HCT116 (cell line): ENCODE measurements at regions not wholly inside any gene's neighbourhood (a gene's known extent, or its start where the extent isn't known, plus 50 kb on each side); places are given as distances from the start of the nearest gene placed in this dataset.

Experiments used
- ATAC-seq: fragments of 200-7000 bp; cut with Tn5 transposase; 2 replicates; pipeline ENCODE4 v1.9.1; 2020; ENCODE audit warnings: mild to moderate bottlenecking, moderate library complexity
- BruUV-seq: library from RNA; stranded (reverse); fragments of 400-500 nt; replicated peaks from 2 replicates; lab custom pipeline; 2021; lab: Mats Ljungman, UMichigan
- CTCF ChIA-PET: fragments of 300-600 bp; sonication (Branson Sonifier 250); formaldehyde crosslinking; loops from one replicate; lab custom pipeline; 2021; ENCODE audit warnings: antibody characterized with exemption; lab: Charles Lee
- POLR2A ChIA-PET: fragments of 300-600, 350-600 bp; sonication (Branson Sonifier 250); formaldehyde crosslinking; loops from one replicate; lab custom pipeline; 2021; ENCODE audit warnings: antibody characterized with exemption; lab: Charles Lee
- RAD21 ChIA-PET, 2 experiments: fragments of 300-600 bp; sonication (Branson Sonifier 250); formaldehyde crosslinking; loops; one replicate each; lab custom pipeline; 2023; ENCODE audit warnings: low total read pairs in 2 of 2; ENCODE audit not compliant: uncharacterized antibody in 2 of 2, unreplicated experiment in 2 of 2, low non-redundant PET in 1 of 2; lab: Charles Lee
- DNase-seq: peaks from one replicate; pipeline ENCODE4 v3.0.0-alpha.2; 2010; ENCODE audit warnings: low read depth, low spot score
- H2AFZ ChIP-seq: fragments of 200-600 bp; shearing (Covaris generic), sonication (generic); 2 replicates; pipeline ENCODE4 v1.6.1; 2017; ENCODE audit warnings: low read depth, mixed run types, mixed read lengths, antibody characterized with exemption, low read length; ENCODE audit not compliant: poor library complexity, severe bottlenecking
- H3K27ac ChIP-seq: 2 replicates; pipeline ENCODE4 v1.5.1; 2012; ENCODE audit warnings: low read depth, low read length
- H3K27me3 ChIP-seq: fragments of 200-600 bp; sonication (generic); 2 replicates; pipeline ENCODE4 v1.6.1; 2016; ENCODE audit warnings: mixed run types, low read length, mixed read lengths; ENCODE audit not compliant: insufficient read depth
- H3K36me3 ChIP-seq, 2 experiments: fragments of 200-500 bp in 1 of 2; fragments of 200-600 bp in 1 of 2; sonication (Bioruptor generic) in 1 of 2; sonication (generic) in 1 of 2; 2 replicates each; pipeline versions ENCODE4 v1.5.1 to v1.6.1; 2014 to 2016; ENCODE audit warnings: low read length in 2 of 2, inconsistent platforms in 1 of 2, mixed read lengths in 1 of 2, mixed run types in 1 of 2; ENCODE audit not compliant: insufficient read depth in 2 of 2, control insufficient read depth in 1 of 2
- H3K4me1 ChIP-seq, 2 experiments: fragments of 200-600 bp in 1 of 2; sonication (generic) in 1 of 2; 2 replicates each; pipeline versions ENCODE4 v1.5.1 to v1.6.1; 2012 to 2017; ENCODE audit warnings: low read length in 2 of 2, inconsistent platforms in 1 of 2, mild to moderate bottlenecking in 1 of 2, mixed read lengths in 1 of 2, mixed run types in 1 of 2, moderate library complexity in 1 of 2; ENCODE audit not compliant: insufficient read depth in 2 of 2, control insufficient read depth in 1 of 2
- H3K4me2 ChIP-seq: fragments of 200-600 bp; sonication (generic); 2 replicates; pipeline ENCODE4 v1.6.1; 2017; ENCODE audit warnings: mixed run types, low read length, mixed read lengths
- H3K4me3 ChIP-seq, 2 experiments: fragments of 200-600 bp in 1 of 2; sonication (generic) in 1 of 2; replicated peaks in 1 of 2; 2 replicates each; pipeline ENCODE4 v1.5.1; 2011 to 2016; ENCODE audit warnings: low read length in 2 of 2, control low read depth in 1 of 2, low read depth in 1 of 2, mild to moderate bottlenecking in 1 of 2, mixed read lengths in 1 of 2, mixed run types in 1 of 2
- H3K79me2 ChIP-seq: fragments of 200-600 bp; sonication (generic); 2 replicates; pipeline ENCODE4 v1.6.1; 2017; ENCODE audit warnings: mild to moderate bottlenecking, mixed run types, low read length, moderate library complexity, mixed read lengths; ENCODE audit not compliant: insufficient read depth
- H3K9ac ChIP-seq: fragments of 200-600 bp; sonication (generic); 2 replicates; pipeline ENCODE4 v1.6.1; 2016; ENCODE audit warnings: low read length, mixed read lengths
- H3K9me2 ChIP-seq: fragments of 200-600 bp; sonication (generic), shearing (Covaris generic); 2 replicates; pipeline ENCODE4 v1.6.1; 2017; ENCODE audit warnings: mixed run types, mild to moderate bottlenecking, moderate library complexity; ENCODE audit not compliant: insufficient read depth
- H3K9me3 ChIP-seq, 2 experiments: fragments of 200-500 bp in 1 of 2; fragments of 200-600 bp in 1 of 2; sonication (Bioruptor generic) in 1 of 2; sonication (generic) in 1 of 2; 2 replicates each; pipeline ENCODE4 v1.6.1; 2014 to 2017; ENCODE audit warnings: low read length in 2 of 2, mixed read lengths in 2 of 2, inconsistent platforms in 1 of 2, low read depth in 1 of 2, mild to moderate bottlenecking in 1 of 2, mixed run types in 1 of 2, moderate library complexity in 1 of 2; ENCODE audit not compliant: control insufficient read depth in 1 of 2, insufficient read depth in 1 of 2
- H4K20me1 ChIP-seq: fragments of 200-600 bp; sonication (generic), shearing (Covaris generic); 2 replicates; pipeline ENCODE4 v1.6.1; 2017; ENCODE audit warnings: mixed run types, mild to moderate bottlenecking, moderate library complexity; ENCODE audit not compliant: insufficient read depth
- ATF3 ChIP-seq: IDR thresholded peaks from 2 replicates; pipeline ENCODE4 v1.6.1; 2012
- EZH2 ChIP-seq: fragments of 200-600 bp; sonication (generic); IDR thresholded peaks from 2 replicates; pipeline ENCODE4 v1.6.1; 2017; ENCODE audit warnings: antibody characterized with exemption, mixed run types
- FOSL1 ChIP-seq: IDR thresholded peaks from 2 replicates; pipeline ENCODE4 v1.6.1; 2012; ENCODE audit warnings: low read depth
- MAX ChIP-seq: IDR thresholded peaks from 2 replicates; pipeline ENCODE4 v1.6.1; 2012
- POLR2A ChIP-seq: IDR thresholded peaks from 2 replicates; pipeline ENCODE4 v1.7.0; 2011; ENCODE audit warnings: borderline replicate concordance; ENCODE audit not compliant: insufficient read depth, insufficient read length; ENCODE audit errors: extremely low read depth
- RAD21 ChIP-seq: IDR thresholded peaks from 2 replicates; pipeline ENCODE4 v1.6.1; 2012; ENCODE audit warnings: low read depth, mild to moderate bottlenecking
- intact Hi-C: fragments of 100-400 bp; cut with micrococcal nuclease; formaldehyde crosslinking; loops from 2 replicates; pipeline ENCODE4 v1.10.0; 2022
- TF ChIP-seq, protein P1 (sequence below), 3 experiments: fragments of 200-600 bp in 1 of 3; sonication (generic) in 1 of 3; IDR thresholded peaks in 2 of 3; conservative IDR thresholded peaks in 1 of 3; 2 replicates each; pipeline ENCODE4 v1.5.1; 2012 to 2017; ENCODE audit warnings: low read depth in 2 of 3, low read length in 2 of 3, antibody characterized with exemption in 1 of 3, borderline replicate concordance in 1 of 3, control low read depth in 1 of 3, mild to moderate bottlenecking in 1 of 3, mixed read lengths in 1 of 3, mixed run types in 1 of 3, moderate library complexity in 1 of 3; ENCODE audit not compliant: insufficient read depth in 1 of 3
- TF ChIP-seq, protein P2 (sequence below): IDR thresholded peaks from 2 replicates; pipeline ENCODE4 v1.6.1; 2011; ENCODE audit warnings: mild to moderate bottlenecking, low read length, moderate library complexity; ENCODE audit not compliant: insufficient replicate concordance; ENCODE audit errors: extremely low read depth

GRCh38 chr6:66435321-66435720, 728.3 kb upstream of the EYS start:
- intact Hi-C loops = no loop called here
- Histone ChIP-seq H3K4me1 (no peaks in the 10 kb centered on the region), H3K4me3 (no peak overlapping the region), H3K79me2 (no peaks in the 10 kb centered on the region), H2AFZ (no peak overlapping the region), H3K36me3 (no peaks in the 10 kb centered on the region), H3K27me3 (no peaks in the 10 kb centered on the region), H3K9ac (no peak overlapping the region), H3K9me2 (no peaks in the 10 kb centered on the region), H3K9me3 (peaks cover 5 to 17% of the 10 kb centered on the region in 2 experiments; a peak in 3 of 4 replicates), H4K20me1 (no peaks in the 10 kb centered on the region), H3K4me2 (no peak overlapping the region), H3K27ac (no peak overlapping the region)
- TF ChIP-seq FOSL1 (no peak), EZH2 (no peak), POLR2A (no peak), RAD21 (no peak)
- TF ChIP-seq, protein P1, sequence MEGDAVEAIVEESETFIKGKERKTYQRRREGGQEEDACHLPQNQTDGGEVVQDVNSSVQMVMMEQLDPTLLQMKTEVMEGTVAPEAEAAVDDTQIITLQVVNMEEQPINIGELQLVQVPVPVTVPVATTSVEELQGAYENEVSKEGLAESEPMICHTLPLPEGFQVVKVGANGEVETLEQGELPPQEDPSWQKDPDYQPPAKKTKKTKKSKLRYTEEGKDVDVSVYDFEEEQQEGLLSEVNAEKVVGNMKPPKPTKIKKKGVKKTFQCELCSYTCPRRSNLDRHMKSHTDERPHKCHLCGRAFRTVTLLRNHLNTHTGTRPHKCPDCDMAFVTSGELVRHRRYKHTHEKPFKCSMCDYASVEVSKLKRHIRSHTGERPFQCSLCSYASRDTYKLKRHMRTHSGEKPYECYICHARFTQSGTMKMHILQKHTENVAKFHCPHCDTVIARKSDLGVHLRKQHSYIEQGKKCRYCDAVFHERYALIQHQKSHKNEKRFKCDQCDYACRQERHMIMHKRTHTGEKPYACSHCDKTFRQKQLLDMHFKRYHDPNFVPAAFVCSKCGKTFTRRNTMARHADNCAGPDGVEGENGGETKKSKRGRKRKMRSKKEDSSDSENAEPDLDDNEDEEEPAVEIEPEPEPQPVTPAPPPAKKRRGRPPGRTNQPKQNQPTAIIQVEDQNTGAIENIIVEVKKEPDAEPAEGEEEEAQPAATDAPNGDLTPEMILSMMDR (IDR thresholded peaks at IDR 0.05 in 2 of 3, conservative IDR thresholded peaks at IDR 0.05 in 1 of 3; ENCODE audit: borderline replicate concordance in 1 of 3, insufficient read depth in 1 of 3, low read depth in 2 of 3, low read length in 2 of 3) = no peak
- no peak for ATAC-seq
- ChIA-PET RAD21 (no interaction called here), CTCF (no interaction called here), POLR2A (no interaction called here)
- DNase-seq = no peak
- BruUV-seq = no TSS peak

- Histone ChIP-seq H3K9me2 (no peaks in the 10 kb centered on the region), H3K4me1 (no peaks in the 10 kb centered on the region), H3K9ac (no peak overlapping the region), H3K27ac (no peak overlapping the region), H2AFZ (no peak overlapping the region), H3K36me3 (no peaks in the 10 kb centered on the region), H3K79me2 (no peaks in the 10 kb centered on the region), H3K27me3 (no peaks in the 10 kb centered on the region), H4K20me1 (no peaks in the 10 kb centered on the region), H3K4me2 (no peak overlapping the region), H3K9me3 (peaks cover 0 to 2% of the 10 kb centered on the region in 2 experiments; a peak in 2 of 4 replicates), H3K4me3 (no peak overlapping the region)
- CTCF ChIA-PET = no interaction called here
- intact Hi-C loops = no loop called here
- no peak for DNase-seq
- no peak for ATAC-seq
- TF ChIP-seq, protein P2, sequence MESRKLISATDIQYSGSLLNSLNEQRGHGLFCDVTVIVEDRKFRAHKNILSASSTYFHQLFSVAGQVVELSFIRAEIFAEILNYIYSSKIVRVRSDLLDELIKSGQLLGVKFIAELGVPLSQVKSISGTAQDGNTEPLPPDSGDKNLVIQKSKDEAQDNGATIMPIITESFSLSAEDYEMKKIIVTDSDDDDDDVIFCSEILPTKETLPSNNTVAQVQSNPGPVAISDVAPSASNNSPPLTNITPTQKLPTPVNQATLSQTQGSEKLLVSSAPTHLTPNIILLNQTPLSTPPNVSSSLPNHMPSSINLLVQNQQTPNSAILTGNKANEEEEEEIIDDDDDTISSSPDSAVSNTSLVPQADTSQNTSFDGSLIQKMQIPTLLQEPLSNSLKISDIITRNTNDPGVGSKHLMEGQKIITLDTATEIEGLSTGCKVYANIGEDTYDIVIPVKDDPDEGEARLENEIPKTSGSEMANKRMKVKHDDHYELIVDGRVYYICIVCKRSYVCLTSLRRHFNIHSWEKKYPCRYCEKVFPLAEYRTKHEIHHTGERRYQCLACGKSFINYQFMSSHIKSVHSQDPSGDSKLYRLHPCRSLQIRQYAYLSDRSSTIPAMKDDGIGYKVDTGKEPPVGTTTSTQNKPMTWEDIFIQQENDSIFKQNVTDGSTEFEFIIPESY = no peak
- TF ChIP-seq MAX (no peak), ATF3 (no peak)
- no TSS peak for BruUV-seq
- RAD21 ChIA-PET = no interaction called here
- POLR2A ChIA-PET = no interaction called here
Observed at GRCh38 chr6:66429210-66429609, 722.2 kb upstream of the EYS start.
